ENCODE measurements at regions not wholly inside any gene's neighbourhood (a gene's known extent, or its start where the extent isn't known, plus 50 kb on each side); places are given as distances from the start of the nearest gene placed in this dataset.

- no peaks in the 10 kb centered on the region for H3F3A ChIP-seq (ENCODE audit: insufficient read depth)
- no peak overlapping the region for H3K9ac ChIP-seq (ENCODE audit: low read length)
- H3K9me2 ChIP-seq (replicated peaks; ENCODE audit: insufficient read depth, low read length): no peaks in the 10 kb centered on the region
- H3K9me3 ChIP-seq (ENCODE audit: insufficient read depth, low read length): no peaks in the 10 kb centered on the region
- H3K27me3 ChIP-seq (ENCODE audit: low read length): no peaks in the 10 kb centered on the region
- H3K79me2 ChIP-seq (ENCODE audit: insufficient read depth, low read length): no peaks in the 10 kb centered on the region
- no peak for TF ChIP-seq EZH2phosphoT487 (conservative IDR thresholded peaks at IDR 0.05; ENCODE audit: low read length)
- TF ChIP-seq, protein P1, sequence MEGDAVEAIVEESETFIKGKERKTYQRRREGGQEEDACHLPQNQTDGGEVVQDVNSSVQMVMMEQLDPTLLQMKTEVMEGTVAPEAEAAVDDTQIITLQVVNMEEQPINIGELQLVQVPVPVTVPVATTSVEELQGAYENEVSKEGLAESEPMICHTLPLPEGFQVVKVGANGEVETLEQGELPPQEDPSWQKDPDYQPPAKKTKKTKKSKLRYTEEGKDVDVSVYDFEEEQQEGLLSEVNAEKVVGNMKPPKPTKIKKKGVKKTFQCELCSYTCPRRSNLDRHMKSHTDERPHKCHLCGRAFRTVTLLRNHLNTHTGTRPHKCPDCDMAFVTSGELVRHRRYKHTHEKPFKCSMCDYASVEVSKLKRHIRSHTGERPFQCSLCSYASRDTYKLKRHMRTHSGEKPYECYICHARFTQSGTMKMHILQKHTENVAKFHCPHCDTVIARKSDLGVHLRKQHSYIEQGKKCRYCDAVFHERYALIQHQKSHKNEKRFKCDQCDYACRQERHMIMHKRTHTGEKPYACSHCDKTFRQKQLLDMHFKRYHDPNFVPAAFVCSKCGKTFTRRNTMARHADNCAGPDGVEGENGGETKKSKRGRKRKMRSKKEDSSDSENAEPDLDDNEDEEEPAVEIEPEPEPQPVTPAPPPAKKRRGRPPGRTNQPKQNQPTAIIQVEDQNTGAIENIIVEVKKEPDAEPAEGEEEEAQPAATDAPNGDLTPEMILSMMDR (IDR thresholded peaks at IDR 0.05; ENCODE audit: insufficient read depth, low read length, poor library complexity, severe bottlenecking): no peak
- no peaks in the 10 kb centered on the region for H4K20me1 ChIP-seq (ENCODE audit: low read depth, low read length)
- H3K36me3 ChIP-seq (ENCODE audit: low read length): no peaks in the 10 kb centered on the region
- H3K4me3 ChIP-seq (ENCODE audit: insufficient read depth, low read length, poor library complexity, severe bottlenecking): no peak overlapping the region
- no peak overlapping the region for H3K27ac ChIP-seq (ENCODE audit: low read depth, low read length)
- H3K4me2 ChIP-seq (ENCODE audit: low read depth, low read length, poor library complexity, severe bottlenecking): no peak overlapping the region
- H2AFZ ChIP-seq (ENCODE audit: low read depth, low read length, severe bottlenecking): no peak overlapping the region
Observed at GRCh38 chr6:43970913-43971775, 156.1 kb downstream of the MRPL14 start.

DNA sequence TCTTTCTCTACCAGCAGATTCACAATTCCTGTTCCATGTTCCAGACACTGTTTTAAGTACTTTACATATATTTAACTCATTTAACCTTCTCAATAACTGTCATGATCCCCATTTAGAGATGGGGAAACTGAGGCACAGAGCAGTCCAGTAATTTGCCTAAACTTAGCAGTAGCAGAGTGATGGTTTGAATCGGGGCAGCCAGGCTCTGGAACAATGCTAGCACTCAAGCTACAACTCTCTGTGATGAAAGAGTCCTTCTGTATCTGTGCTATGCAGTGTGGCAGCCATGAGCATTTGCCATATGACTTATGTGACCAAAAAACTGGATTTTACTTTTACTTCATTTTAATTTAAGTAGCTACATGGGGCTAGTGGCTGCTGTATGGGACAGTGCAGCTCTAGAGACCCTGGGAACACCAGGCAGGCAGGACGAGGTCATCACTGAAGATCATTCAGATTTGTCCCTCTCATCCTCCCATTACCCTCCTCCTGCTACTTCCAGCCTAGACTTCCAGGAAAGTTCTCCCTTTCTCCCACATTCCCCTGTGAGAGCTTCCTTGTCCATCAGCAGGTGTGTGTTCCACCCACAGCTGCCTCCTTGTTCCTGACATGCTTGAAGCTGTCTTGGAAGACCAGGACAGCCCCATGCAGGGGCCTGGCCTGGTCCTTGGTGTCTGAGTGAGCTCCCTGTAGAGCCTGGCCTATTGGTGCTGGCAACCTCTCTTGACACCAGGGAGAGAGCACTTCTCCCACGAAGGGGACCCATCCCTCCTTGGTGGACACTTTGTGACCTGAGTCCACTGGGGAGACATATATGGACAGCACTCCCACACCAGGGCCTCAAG, 157.0 kb downstream of the MRPL14 start:
- TF ChIP-seq, protein P1 (IDR thresholded peaks at IDR 0.05; ENCODE audit: insufficient read depth, low read length, poor library complexity, severe bottlenecking): no peak
- no peak for TF ChIP-seq EZH2phosphoT487 (conservative IDR thresholded peaks at IDR 0.05; ENCODE audit: low read length)

GRCh38 chr6:43969158-43969981, 157.9 kb downstream of the MRPL14 start:
- no peak for TF ChIP-seq EZH2phosphoT487 (conservative IDR thresholded peaks at IDR 0.05; ENCODE audit: low read length)
- TF ChIP-seq, protein P1 (IDR thresholded peaks at IDR 0.05; ENCODE audit: insufficient read depth, low read length, poor library complexity, severe bottlenecking): no peak
- Histone ChIP-seq H2AFZ (ENCODE audit: low read depth, low read length, severe bottlenecking) (no peak overlapping the region), H3K9me2 (replicated peaks; ENCODE audit: insufficient read depth, low read length) (no peaks in the 10 kb centered on the region), H3K9me3 (ENCODE audit: insufficient read depth, low read length) (no peaks in the 10 kb centered on the region), H3K9ac (ENCODE audit: low read length) (no peak overlapping the region), H3K4me2 (ENCODE audit: low read depth, low read length, poor library complexity, severe bottlenecking) (no peak overlapping the region), H3K79me2 (ENCODE audit: insufficient read depth, low read length) (no peaks in the 10 kb centered on the region), H3K4me3 (ENCODE audit: insufficient read depth, low read length, poor library complexity, severe bottlenecking) (no peak overlapping the region), H4K20me1 (ENCODE audit: low read depth, low read length) (no peaks in the 10 kb centered on the region), H3F3A (ENCODE audit: insufficient read depth) (no peaks in the 10 kb centered on the region), H3K27me3 (ENCODE audit: low read length) (no peaks in the 10 kb centered on the region), H3K27ac (ENCODE audit: low read depth, low read length) (no peak overlapping the region), H3K36me3 (ENCODE audit: low read length) (no peaks in the 10 kb centered on the region)

More for the DNA sequence above, 157.0 kb downstream of the MRPL14 start:
- Histone ChIP-seq H3F3A (ENCODE audit: insufficient read depth) (no peaks in the 10 kb centered on the region), H3K9me3 (ENCODE audit: insufficient read depth, low read length) (no peaks in the 10 kb centered on the region), H3K9me2 (replicated peaks; ENCODE audit: insufficient read depth, low read length) (no peaks in the 10 kb centered on the region), H3K27me3 (ENCODE audit: low read length) (no peaks in the 10 kb centered on the region), H4K20me1 (ENCODE audit: low read depth, low read length) (no peaks in the 10 kb centered on the region), H3K4me2 (ENCODE audit: low read depth, low read length, poor library complexity, severe bottlenecking) (no peak overlapping the region), H3K9ac (ENCODE audit: low read length) (no peak overlapping the region), H3K79me2 (ENCODE audit: insufficient read depth, low read length) (no peaks in the 10 kb centered on the region), H2AFZ (ENCODE audit: low read depth, low read length, severe bottlenecking) (no peak overlapping the region), H3K4me3 (ENCODE audit: insufficient read depth, low read length, poor library complexity, severe bottlenecking) (no peak overlapping the region), H3K36me3 (ENCODE audit: low read length) (no peaks in the 10 kb centered on the region), H3K27ac (ENCODE audit: low read depth, low read length) (no peak overlapping the region)

Measured in SU-DHL-6 (cell line).